Endothelial cell of umbilical vein (primary cell): ENCODE measurements at regions not wholly inside any gene's neighbourhood (a gene's known extent, or its start where the extent isn't known, plus 50 kb on each side); places are given as distances from the start of the nearest gene placed in this dataset.

Experiments
- CTCF ChIP-seq, 2 donors: IDR thresholded peaks; 1 replicate in 1 of 2; 2 replicates in 1 of 2; pipeline ENCODE4 v1.5.1; 2011; ENCODE audit warnings: low read length in 2 of 2, mild to moderate bottlenecking in 2 of 2, moderate library complexity in 2 of 2, control low read depth in 1 of 2, inconsistent platforms in 1 of 2, low read depth in 1 of 2; ENCODE audit not compliant: insufficient read depth in 1 of 2; ENCODE audit errors: extremely low read depth in 1 of 2
- EZH2 ChIP-seq: IDR thresholded peaks from 2 replicates; pipeline ENCODE4 v1.6.1; 2012; ENCODE audit warnings: borderline replicate concordance, low read depth, mild to moderate bottlenecking, moderate library complexity, low read length, inconsistent platforms; ENCODE audit not compliant: severe bottlenecking
- FOS ChIP-seq: IDR thresholded peaks from 2 replicates; pipeline ENCODE4 v1.6.1; 2011; ENCODE audit warnings: mild to moderate bottlenecking, low read length, moderate library complexity, borderline replicate concordance; ENCODE audit not compliant: insufficient read depth
- JUN ChIP-seq: IDR thresholded peaks from 2 replicates; pipeline ENCODE4 v1.6.1; 2011; ENCODE audit warnings: borderline replicate concordance, low read depth; ENCODE audit not compliant: insufficient read length, insufficient read depth
- POLR2A ChIP-seq: IDR thresholded peaks from 2 replicates; pipeline ENCODE4 v1.6.1; 2012; ENCODE audit warnings: low read depth, mild to moderate bottlenecking, control low read depth, low read length
- POLR2AphosphoS5 ChIP-seq: IDR thresholded peaks from 2 replicates; pipeline ENCODE4 v1.6.1; 2012; ENCODE audit warnings: low read depth, mild to moderate bottlenecking, control low read depth, low read length, moderate library complexity; ENCODE audit not compliant: insufficient read depth
- TF ChIP-seq, protein P1 (sequence below): IDR thresholded peaks from 2 replicates; pipeline ENCODE4 v1.6.1; 2011; ENCODE audit not compliant: insufficient read depth, insufficient read length

DNA sequence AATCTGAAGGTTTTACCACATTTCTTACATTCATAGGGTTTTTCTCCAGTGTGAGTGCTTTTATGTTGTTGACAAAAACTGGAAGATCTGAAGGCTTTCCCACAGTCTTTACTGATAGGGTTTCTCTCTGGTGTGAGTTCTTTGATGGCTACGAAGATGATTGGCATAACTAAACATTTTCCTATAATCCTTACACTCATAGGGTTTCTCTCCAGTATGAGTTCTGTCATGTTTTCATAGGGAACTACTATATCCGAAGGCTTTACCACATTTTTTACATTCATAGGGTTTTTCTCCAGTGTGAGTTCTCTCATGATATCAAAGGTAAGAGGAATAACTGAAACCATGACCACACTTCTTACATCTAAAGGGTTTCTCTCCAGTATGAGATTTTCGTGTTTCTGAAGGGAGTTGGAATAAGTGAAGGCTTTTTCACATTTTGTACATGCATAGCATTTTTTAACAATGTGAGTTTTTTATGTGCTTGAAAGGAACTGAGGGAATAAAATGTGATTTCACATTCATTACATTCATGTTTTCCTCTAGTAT is 1987.7 kb downstream of the TP53TG3F start:
- TF ChIP-seq POLR2AphosphoS5 (no peak), POLR2A (no peak), JUN (no peak), EZH2 (no peak), CTCF (IDR thresholded peaks at IDR 0.05; ENCODE audit: extremely low read depth in 1 of 2, insufficient read depth in 1 of 2, low read depth in 1 of 2, low read length in 2 of 2) (no peak), FOS (no peak)
- TF ChIP-seq, protein P1, sequence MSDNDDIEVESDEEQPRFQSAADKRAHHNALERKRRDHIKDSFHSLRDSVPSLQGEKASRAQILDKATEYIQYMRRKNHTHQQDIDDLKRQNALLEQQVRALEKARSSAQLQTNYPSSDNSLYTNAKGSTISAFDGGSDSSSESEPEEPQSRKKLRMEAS: no peak
